ENCODE measurements at regions not wholly inside any gene's neighbourhood (a gene's known extent, or its start where the extent isn't known, plus 50 kb on each side); places are given as distances from the start of the nearest gene placed in this dataset.

- Mint-ChIP-seq H3K27ac (no peak overlapping the region), H3K27me3 (peaks cover 6 to 9% (median 7%) of the 10 kb centered on the region in 3 donors), H3K4me3 (no peak overlapping the region), H3K36me3 (no peaks in the 10 kb centered on the region), H3K4me1 (no peaks in the 10 kb centered on the region), H3K9me3 (peaks cover 5 to 21% (median 11%) of the 10 kb centered on the region in 7 donors)
- DNase-seq (no peak), ATAC-seq (ENCODE audit: low read depth in 2 of 2) (no peak)
Observed at GRCh38 chr19:32098968-32099367, 246.4 kb upstream of the ZNF507 start.

- DNase-seq, result no peak
- no peak for ATAC-seq (ENCODE audit: low read depth in 2 of 2)
- Mint-ChIP-seq H3K4me1 (no peaks in the 10 kb centered on the region), H3K27ac (no peak overlapping the region), H3K9me3 (peaks cover 4 to 21% (median 11%) of the 10 kb centered on the region in 7 donors), H3K36me3 (no peaks in the 10 kb centered on the region), H3K4me3 (no peak overlapping the region), H3K27me3 (peaks cover 15 to 20% (median 19%) of the 10 kb centered on the region in 3 donors)
Observed at GRCh38 chr19:32101206-32101605, 244.2 kb upstream of the ZNF507 start.

DNA sequence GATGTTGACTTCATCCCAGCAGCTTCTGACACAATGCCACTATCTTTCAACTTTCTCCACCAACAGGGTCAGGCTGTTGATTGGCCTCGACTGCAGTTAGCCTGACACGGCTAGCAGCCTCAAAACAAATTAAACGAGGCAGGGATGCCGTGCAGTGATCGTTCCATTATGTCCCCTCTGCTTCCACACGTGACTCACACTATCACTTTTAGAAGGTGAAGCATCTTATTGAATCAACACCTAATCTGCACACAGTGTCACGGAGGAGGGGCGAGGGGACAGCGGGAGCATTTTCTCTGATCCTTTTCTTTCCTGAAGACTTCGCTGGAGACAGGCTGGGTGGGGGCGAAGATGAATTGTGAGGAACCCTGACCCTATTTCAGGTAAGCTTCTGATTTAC is 241.9 kb upstream of the ZNF507 start:
- DNase-seq, result no peak
- Mint-ChIP-seq H3K27ac (no peak overlapping the region), H3K9me3 (peaks cover 4 to 18% (median 13%) of the 10 kb centered on the region in 7 donors), H3K36me3 (no peaks in the 10 kb centered on the region), H3K4me1 (no peaks in the 10 kb centered on the region), H3K27me3 (peaks cover 15 to 20% (median 19%) of the 10 kb centered on the region in 3 donors), H3K4me3 (no peak overlapping the region)
- no peak for ATAC-seq (ENCODE audit: low read depth in 2 of 2)

DNA sequence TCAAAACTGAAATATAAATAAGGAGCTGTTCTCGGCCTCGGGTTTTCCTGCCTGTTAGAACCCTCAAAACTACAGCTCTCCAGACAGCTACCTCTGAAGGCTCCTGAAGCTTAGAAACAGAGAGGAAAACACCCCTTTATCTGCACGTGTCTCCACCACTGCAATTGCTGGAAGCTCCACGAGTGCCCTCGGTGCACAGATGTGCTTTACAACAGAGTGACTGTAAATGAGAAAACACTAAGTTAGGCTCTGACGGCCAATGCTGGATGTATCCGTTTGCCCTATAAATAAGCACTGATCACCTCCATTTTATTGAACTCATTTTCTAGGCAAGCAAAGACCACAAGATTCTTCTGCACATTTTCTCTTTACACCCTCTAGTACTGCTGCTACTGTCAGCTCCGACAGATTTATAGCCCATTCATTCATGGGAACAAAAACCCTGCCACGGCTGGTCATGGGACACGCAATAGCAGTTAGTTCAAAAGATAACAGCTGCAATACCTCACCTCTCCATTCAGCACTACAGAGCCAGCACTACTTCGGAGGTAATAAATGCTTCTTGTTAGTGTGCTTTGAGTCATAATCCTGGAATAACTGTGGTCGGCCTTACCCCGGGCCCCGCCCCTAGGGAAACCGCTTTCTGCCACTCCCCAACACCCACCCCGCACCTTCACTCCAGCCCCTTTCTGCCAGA is 241.1 kb upstream of the ZNF507 start:
- Mint-ChIP-seq H3K4me3 (no peak overlapping the region), H3K27me3 (peaks cover 15 to 20% (median 19%) of the 10 kb centered on the region in 3 donors), H3K27ac (peak overlapping the region in 1 of 6 donors; percentile 64), H3K4me1 (no peaks in the 10 kb centered on the region), H3K9me3 (peaks cover 4 to 15% (median 11%) of the 10 kb centered on the region in 7 donors), H3K36me3 (no peaks in the 10 kb centered on the region)
- ATAC-seq (ENCODE audit: low read depth in 2 of 2) (no peak), DNase-seq (no peak)

DNA sequence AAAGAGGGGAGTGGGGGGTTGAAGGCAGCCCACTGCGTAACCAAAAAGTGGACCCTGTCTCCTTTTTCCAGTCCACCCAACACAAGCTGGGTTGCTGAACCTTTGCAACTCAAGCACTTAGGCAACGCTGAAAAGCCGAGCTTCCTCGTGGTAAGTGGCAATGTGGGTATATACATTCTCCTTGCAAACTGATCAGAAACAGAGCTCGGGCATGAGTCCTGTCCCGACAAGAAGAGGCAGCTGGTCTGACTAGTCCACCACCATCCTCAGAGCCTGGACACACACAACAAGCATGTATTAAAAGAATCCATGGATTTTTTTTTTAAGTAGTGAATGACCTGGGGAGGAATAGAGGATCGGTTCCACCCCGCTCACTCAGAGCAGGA is 240.6 kb upstream of the ZNF507 start:
- H3K27me3 Mint-ChIP-seq, result peaks cover 15 to 20% (median 19%) of the 10 kb centered on the region in 3 donors
- H3K4me3 Mint-ChIP-seq, result no peak overlapping the region
- ATAC-seq (ENCODE audit: low read depth in 2 of 2) (no peak), DNase-seq (no peak)
- H3K27ac Mint-ChIP-seq, result no peak overlapping the region
- H3K36me3 Mint-ChIP-seq, result no peaks in the 10 kb centered on the region
- H3K9me3 Mint-ChIP-seq, result peaks cover 3 to 11% (median 5%) of the 10 kb centered on the region in 7 donors
- no peaks in the 10 kb centered on the region for H3K4me1 Mint-ChIP-seq

DNA sequence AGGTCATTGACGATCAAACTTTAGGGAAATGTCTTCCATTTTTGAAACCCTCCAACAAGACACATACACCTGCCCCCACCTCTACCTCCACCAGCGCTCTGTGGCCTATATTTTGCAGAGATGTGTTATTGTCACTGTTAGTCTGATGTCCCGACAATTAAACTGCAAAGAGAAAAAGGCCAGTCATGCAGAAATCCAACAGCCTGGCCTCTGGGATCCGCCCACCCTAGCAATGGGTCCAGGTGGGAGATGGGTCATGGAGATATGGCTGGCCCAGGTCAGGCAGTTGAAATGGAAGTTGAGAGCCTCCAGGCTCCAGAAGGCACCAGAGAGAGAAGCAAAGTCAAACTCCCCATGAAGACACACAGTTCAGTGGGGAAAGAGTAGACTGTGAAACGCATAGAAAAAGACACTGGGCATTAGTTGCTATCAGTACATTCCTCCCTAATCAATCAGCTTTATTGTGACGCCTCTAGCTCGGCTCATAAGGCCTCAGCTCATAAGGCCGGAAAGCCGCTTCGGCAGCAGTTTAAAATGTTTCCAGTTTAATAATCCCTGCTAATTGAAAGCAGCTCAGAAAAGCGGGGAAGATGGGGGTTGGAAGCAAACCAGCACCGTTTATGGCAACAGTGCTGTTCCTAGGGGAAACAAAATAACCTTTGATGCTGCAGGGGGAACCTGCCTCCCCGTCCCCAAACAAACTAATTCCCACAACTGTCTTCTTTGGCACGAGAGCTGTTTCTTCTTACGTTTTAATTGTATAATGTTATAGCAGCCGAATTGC is 239.7 kb upstream of the ZNF507 start:
- peaks cover 0 to 9% (median 4%) of the 10 kb centered on the region in 7 donors for H3K9me3 Mint-ChIP-seq
- ATAC-seq (ENCODE audit: low read depth in 2 of 2) (no peak), DNase-seq (no peak)
- H3K4me3 Mint-ChIP-seq, result no peak overlapping the region
- H3K4me1 Mint-ChIP-seq, result no peaks in the 10 kb centered on the region
- H3K36me3 Mint-ChIP-seq, result no peaks in the 10 kb centered on the region
- H3K27me3 Mint-ChIP-seq, result peaks cover 15 to 19% (median 18%) of the 10 kb centered on the region in 3 donors
- H3K27ac Mint-ChIP-seq, result no peak overlapping the region

- H3K27me3 Mint-ChIP-seq, result peaks cover 3 to 18% (median 12%) of the 10 kb centered on the region in 3 donors
- H3K4me3 Mint-ChIP-seq, result no peak overlapping the region
- no peak overlapping the region for H3K27ac Mint-ChIP-seq
- ATAC-seq (ENCODE audit: low read depth in 2 of 2) (no peak), DNase-seq (no peak)
- peaks cover 7 to 24% (median 11%) of the 10 kb centered on the region in 7 donors for H3K9me3 Mint-ChIP-seq
- no peaks in the 10 kb centered on the region for H3K36me3 Mint-ChIP-seq
- H3K4me1 Mint-ChIP-seq, result no peaks in the 10 kb centered on the region
Observed at GRCh38 chr19:32122258-32122657, 223.2 kb upstream of the ZNF507 start.

DNA sequence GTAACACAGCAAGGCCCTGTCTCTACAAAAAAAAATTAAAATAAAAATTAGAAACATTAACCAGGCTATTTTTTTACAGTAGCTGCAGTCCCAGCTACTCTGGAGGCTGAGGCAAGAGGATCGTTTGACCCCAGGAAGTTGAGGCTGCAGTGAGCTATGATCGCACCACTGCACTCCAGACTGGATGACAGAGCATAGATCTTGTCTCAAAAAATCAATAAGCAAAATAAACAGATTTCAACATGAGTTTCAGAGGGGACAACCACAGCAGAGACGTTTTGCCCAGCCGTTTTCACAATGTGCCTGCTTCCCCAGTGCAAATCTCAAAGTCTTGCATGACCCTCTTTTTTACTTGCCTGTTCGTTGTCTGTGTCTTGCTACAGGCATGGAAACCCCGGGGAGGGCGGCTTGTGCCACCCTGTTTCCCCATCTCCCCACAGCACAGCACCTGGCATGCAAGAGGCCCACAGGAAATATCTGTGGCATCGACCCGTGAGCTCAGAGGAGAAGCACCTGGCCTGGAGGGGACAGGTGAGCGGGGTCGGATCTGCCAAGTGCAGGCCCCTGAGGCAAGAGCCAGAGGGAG is 222.0 kb upstream of the ZNF507 start:
- no peak overlapping the region for H3K4me3 Mint-ChIP-seq
- H3K9me3 Mint-ChIP-seq, result peaks cover 5 to 16% (median 8%) of the 10 kb centered on the region in 7 donors
- no peaks in the 10 kb centered on the region for H3K36me3 Mint-ChIP-seq
- H3K27me3 Mint-ChIP-seq, result peaks cover 3 to 18% (median 12%) of the 10 kb centered on the region in 3 donors
- no peak overlapping the region for H3K27ac Mint-ChIP-seq
- DNase-seq (no peak), ATAC-seq (ENCODE audit: low read depth in 2 of 2) (no peak)
- no peaks in the 10 kb centered on the region for H3K4me1 Mint-ChIP-seq

DNA sequence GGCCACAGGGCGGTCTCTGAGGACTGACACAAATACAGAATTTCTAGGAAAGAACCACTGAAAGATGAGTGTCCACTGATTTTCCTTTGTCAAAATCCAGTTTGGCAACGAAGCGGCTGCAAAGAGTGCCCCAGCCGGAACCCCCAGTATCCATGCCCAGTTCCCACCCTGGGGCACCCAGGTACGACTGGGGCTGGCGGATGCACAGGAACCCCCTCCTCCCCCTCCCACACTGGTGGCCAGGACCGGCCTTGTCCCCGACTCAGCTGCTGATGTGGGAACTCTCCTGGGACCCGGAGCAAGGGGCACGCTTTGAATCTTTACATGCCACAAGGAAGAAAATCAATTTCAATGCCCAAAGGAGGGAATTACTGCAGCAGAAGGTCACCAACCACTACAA is 220.8 kb upstream of the ZNF507 start:
- H3K27ac Mint-ChIP-seq, result no peak overlapping the region
- no peaks in the 10 kb centered on the region for H3K4me1 Mint-ChIP-seq
- no peak overlapping the region for H3K4me3 Mint-ChIP-seq
- no peaks in the 10 kb centered on the region for H3K36me3 Mint-ChIP-seq
- H3K9me3 Mint-ChIP-seq, result peaks cover 3 to 12% (median 5%) of the 10 kb centered on the region in 7 donors
- DNase-seq (no peak), ATAC-seq (ENCODE audit: low read depth in 2 of 2) (no peak)
- peaks cover 3 to 18% (median 12%) of the 10 kb centered on the region in 3 donors for H3K27me3 Mint-ChIP-seq

DNA sequence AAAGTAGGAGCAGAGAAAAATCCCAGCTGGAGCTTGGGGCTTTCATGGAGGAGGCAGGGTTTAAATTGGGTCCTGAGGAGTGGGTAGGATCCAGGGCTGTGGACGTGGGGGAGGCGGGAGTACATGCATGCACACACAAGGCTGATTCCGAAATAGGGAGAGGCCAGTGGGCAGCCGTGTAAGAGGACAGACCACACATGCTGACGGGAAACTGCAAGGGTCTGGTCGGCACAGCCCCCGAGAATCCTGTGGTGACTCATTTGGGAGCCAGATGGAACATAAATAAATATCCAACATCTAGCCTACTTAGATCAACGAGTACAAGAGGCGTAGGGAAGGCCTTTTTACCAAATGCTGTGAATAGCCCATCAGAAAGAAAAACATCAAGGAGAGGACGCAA is 216.3 kb upstream of the ZNF507 start:
- Mint-ChIP-seq H3K27ac (no peak overlapping the region), H3K36me3 (no peaks in the 10 kb centered on the region), H3K4me1 (no peaks in the 10 kb centered on the region), H3K9me3 (peaks cover 0 to 4% (median 0%) of the 10 kb centered on the region in 7 donors), H3K27me3 (peaks cover 0 to 6% (median 2%) of the 10 kb centered on the region in 3 donors), H3K4me3 (no peak overlapping the region)
- DNase-seq, result no peak
- ATAC-seq (ENCODE audit: low read depth in 2 of 2), result no peak

DNA sequence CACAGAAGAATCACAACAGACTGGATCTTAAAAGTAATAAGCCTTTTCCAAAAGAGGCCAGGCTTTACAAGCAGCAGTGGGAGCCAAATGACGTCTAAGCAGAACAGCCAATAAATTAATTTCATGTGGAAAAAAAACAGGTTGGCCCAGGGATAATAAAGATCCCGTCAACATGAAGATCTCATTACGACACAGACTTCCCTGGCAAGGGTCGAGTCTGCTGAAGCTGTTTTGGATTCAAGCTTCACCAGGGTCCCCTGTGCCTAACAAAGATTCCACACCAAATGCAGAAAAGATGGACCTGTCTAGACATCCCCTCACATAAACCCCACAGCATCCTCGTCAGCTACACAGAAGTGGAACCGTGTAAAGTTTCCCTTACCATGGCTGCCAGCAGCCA is 215.1 kb upstream of the ZNF507 start:
- Mint-ChIP-seq H3K4me1 (no peaks in the 10 kb centered on the region), H3K9me3 (peaks cover 0 to 4% (median 0%) of the 10 kb centered on the region in 7 donors), H3K36me3 (no peaks in the 10 kb centered on the region), H3K27ac (no peak overlapping the region), H3K27me3 (no peaks in the 10 kb centered on the region), H3K4me3 (no peak overlapping the region)
- DNase-seq, result no peak
- no peak for ATAC-seq (ENCODE audit: low read depth in 2 of 2)

DNA sequence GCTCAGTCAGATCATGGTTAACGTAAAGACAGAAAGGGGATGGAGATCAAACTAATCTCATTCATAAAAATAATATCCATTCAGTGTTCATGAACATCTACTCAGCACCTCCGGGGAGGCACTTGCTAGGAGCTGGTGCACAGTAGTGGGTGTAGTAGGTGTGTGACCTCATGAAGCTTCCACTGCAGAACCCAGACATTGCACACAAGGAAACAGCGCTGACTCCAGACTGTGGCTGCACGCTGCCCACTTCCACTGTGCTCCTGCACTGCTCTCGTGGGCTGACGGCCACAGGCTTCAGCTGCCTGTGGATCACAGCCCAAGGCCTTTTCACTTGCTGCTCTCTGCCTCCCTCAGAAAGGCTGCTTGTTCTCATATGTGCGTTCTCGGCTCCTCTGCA is 214.4 kb upstream of the ZNF507 start:
- H3K27ac Mint-ChIP-seq, result no peak overlapping the region
- no peak overlapping the region for H3K4me3 Mint-ChIP-seq
- H3K4me1 Mint-ChIP-seq, result no peaks in the 10 kb centered on the region
- H3K9me3 Mint-ChIP-seq, result peaks cover 0 to 7% (median 0%) of the 10 kb centered on the region in 7 donors
- DNase-seq (no peak), ATAC-seq (ENCODE audit: low read depth in 2 of 2) (no peak)
- no peaks in the 10 kb centered on the region for H3K27me3 Mint-ChIP-seq
- no peaks in the 10 kb centered on the region for H3K36me3 Mint-ChIP-seq

DNA sequence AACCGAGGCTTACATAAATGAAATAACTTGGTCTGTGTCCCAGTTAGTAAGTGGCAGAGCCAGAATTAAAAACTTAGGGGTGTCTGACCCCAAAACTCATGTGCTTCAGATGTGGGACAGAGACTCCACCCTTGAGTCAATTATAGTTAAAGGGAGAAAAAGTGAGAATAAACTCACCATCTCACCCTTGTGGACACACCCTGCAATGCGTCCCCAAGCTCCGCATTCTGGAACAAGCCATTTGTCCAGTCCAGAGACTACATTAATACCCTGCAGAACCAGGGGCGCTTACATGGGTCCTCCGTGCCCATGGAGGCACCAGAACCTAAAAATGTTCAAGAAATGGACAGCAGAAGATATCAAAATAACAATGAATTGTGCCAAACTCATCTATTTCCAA is 207.0 kb upstream of the ZNF507 start:
- ATAC-seq (ENCODE audit: low read depth in 2 of 2) (no peak), DNase-seq (no peak)
- no peak overlapping the region for H3K27ac Mint-ChIP-seq
- no peaks in the 10 kb centered on the region for H3K36me3 Mint-ChIP-seq
- peaks cover 0 to 9% (median 1%) of the 10 kb centered on the region in 7 donors for H3K9me3 Mint-ChIP-seq
- H3K4me1 Mint-ChIP-seq, result no peaks in the 10 kb centered on the region
- no peak overlapping the region for H3K4me3 Mint-ChIP-seq
- H3K27me3 Mint-ChIP-seq, result no peaks in the 10 kb centered on the region
